Prostate gland (tissue), 2 donors: ENCODE measurements at regions not wholly inside any gene's neighbourhood (a gene's known extent, or its start where the extent isn't known, plus 50 kb on each side); places are given as distances from the start of the nearest gene placed in this dataset.

Source experiments
- CTCF ChIP-seq, 4 experiments: fragments of 200-600 bp in 2 of 4; fragments of 450-650 bp in 2 of 4; sonication (generic) in 2 of 4; IDR thresholded peaks; 1 replicate in 3 of 4; 2 replicates in 1 of 4; pipeline ENCODE4 v1.5.1; 2016 to 2019; ENCODE audit warnings: antibody characterized with exemption in 4 of 4, mild to moderate bottlenecking in 2 of 4, moderate library complexity in 2 of 4
- POLR2A ChIP-seq: fragments of 450-650 bp; IDR thresholded peaks from one replicate; pipeline ENCODE4 v1.6.1; 2016; ENCODE audit warnings: antibody characterized with exemption, mild to moderate bottlenecking

DNA sequence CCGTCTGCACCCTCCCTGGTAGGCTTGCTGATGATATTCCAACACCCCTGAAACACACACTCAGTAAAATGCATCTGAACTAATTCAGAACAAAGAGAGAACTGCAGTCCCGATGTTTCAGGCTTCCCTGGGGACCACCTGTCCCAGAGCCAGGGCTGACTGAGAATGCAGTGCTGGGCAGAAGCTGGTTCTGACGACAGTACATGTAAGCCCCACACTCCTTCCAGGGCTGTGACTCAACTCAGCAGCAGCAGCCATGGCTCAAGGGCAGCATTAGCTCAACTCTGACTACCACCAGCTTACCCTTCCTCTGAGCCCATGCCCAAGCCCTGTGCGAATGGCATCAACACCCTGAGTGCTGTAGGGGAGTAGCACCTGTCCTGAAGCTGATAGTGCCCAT lies 56.4 kb upstream of the SIPA1L2 start:
- TF ChIP-seq CTCF (IDR thresholded peaks at IDR 0.05): no peak
- no peak for TF ChIP-seq POLR2A
